ENCODE measurements at regions not wholly inside any gene's neighbourhood (a gene's known extent, or its start where the extent isn't known, plus 50 kb on each side); places are given as distances from the start of the nearest gene placed in this dataset.

- H3K36me3 ChIP-seq (ENCODE audit: control insufficient read depth in 2 of 2, insufficient read depth in 2 of 2, low read length in 1 of 2) = no peaks in the 10 kb centered on the region
- SMC1A ChIA-PET (ENCODE audit: uncharacterized antibody, unreplicated experiment) = no interaction called here
- no peak overlapping the region for H3K4me3 ChIP-seq
- BruUV-seq (replicated peaks) = no TSS peak
- H2AFZ ChIP-seq (ENCODE audit: control insufficient read depth, low read depth, low read length) = no peak overlapping the region
- ATAC-seq = no peak
- H3K27me3 ChIP-seq (replicated peaks in 1 of 2; ENCODE audit: control insufficient read depth in 2 of 2, insufficient read depth in 2 of 2, low read length in 1 of 2) = no peaks in the 10 kb centered on the region; a peak in 1 of 4 replicates
- POLR2A ChIA-PET = no interaction called here
- no peaks in the 10 kb centered on the region for H4K20me1 ChIP-seq (ENCODE audit: control insufficient read depth, insufficient read depth)
- no peak for FAIRE-seq
- 65% methylated on average over 9 of the region's 9 CpGs for WGBS (ENCODE audit: insufficient coverage, insufficient replicate concordance, low lambda C conversion rate, missing lambda C conversion rate)
- H3K4me1 ChIP-seq (ENCODE audit: control insufficient read depth, insufficient read depth, low read length) = no peaks in the 10 kb centered on the region
- intact Hi-C loops (cut with micrococcal nuclease; ENCODE audit: unreplicated experiment) (no loop called here), in situ Hi-C loops (cut with MboI) (no loop called here)
- H3K9ac ChIP-seq (ENCODE audit: control insufficient read depth, insufficient read depth, low read length) = no peak overlapping the region
- no peak for DNase-seq (ENCODE audit: low read depth, low spot score)
- H3K4me2 ChIP-seq (ENCODE audit: control insufficient read depth, insufficient read depth) = no peak overlapping the region
- no peak overlapping the region for H3K27ac ChIP-seq (ENCODE audit: control insufficient read depth, insufficient read depth)
- H3K79me2 ChIP-seq (ENCODE audit: control insufficient read depth, insufficient read depth, low read length) = no peaks in the 10 kb centered on the region
- CTCF ChIA-PET = no interaction called here
- H3K9me3 ChIP-seq (replicated peaks; ENCODE audit: control insufficient read depth, insufficient read depth, low read length) = no peaks in the 10 kb centered on the region
- RAD21 ChIA-PET (ENCODE audit: unreplicated experiment) = no interaction called here
- TF ChIP-seq RBBP5 (conservative IDR thresholded peaks at IDR 0.05) (no peak), IRF5 (IDR thresholded peaks at IDR 0.05; ENCODE audit: borderline replicate concordance) (no peak), RAD21 (IDR thresholded peaks at IDR 0.05; ENCODE audit: insufficient read depth, low read depth, low read length) (no peak), SP1 (IDR thresholded peaks at IDR 0.05; ENCODE audit: low read depth, low read length) (no peak), RFX5 (IDR thresholded peaks at IDR 0.05; ENCODE audit: low read depth, low read length) (no peak), RELA (IDR thresholded peaks at IDR 0.05; ENCODE audit: borderline replicate concordance, partially characterized antibody) (no peak)
Measured at GRCh38 chr2:522776-523175, 154.4 kb downstream of the TMEM18 start.

- no peaks in the 10 kb centered on the region for H3K4me1 ChIP-seq (ENCODE audit: control insufficient read depth, insufficient read depth, low read length)
- ATAC-seq (no peak), DNase-seq (ENCODE audit: low read depth, low spot score) (no peak), FAIRE-seq (no peak)
- no peak overlapping the region for H3K9ac ChIP-seq (ENCODE audit: control insufficient read depth, insufficient read depth, low read length)
- H3K36me3 ChIP-seq (ENCODE audit: control insufficient read depth in 2 of 2, insufficient read depth in 2 of 2, low read length in 1 of 2) = no peaks in the 10 kb centered on the region
- no peaks in the 10 kb centered on the region for H3K79me2 ChIP-seq (ENCODE audit: control insufficient read depth, insufficient read depth, low read length)
- RAD21 ChIA-PET (ENCODE audit: unreplicated experiment) = no interaction called here
- SMC1A ChIA-PET (ENCODE audit: uncharacterized antibody, unreplicated experiment) = no interaction called here
- CTCF ChIA-PET = interaction anchor here (0.6 kb wide), 1 partner anchor 167 kb away, joined by 4 read pairs; no protein-coding TSS in a partner anchor
- POLR2A ChIA-PET = no interaction called here
- H3K27ac ChIP-seq (ENCODE audit: control insufficient read depth, insufficient read depth) = no peak overlapping the region
- no peak overlapping the region for H3K4me3 ChIP-seq
- intact Hi-C loops (cut with micrococcal nuclease; ENCODE audit: unreplicated experiment) (no loop called here), in situ Hi-C loops (cut with MboI) (no loop called here)
- TF ChIP-seq JUND (IDR thresholded peaks at IDR 0.05; ENCODE audit: low read depth, low read length) (no peak), WRNIP1 (IDR thresholded peaks at IDR 0.05; ENCODE audit: borderline replicate concordance, low read depth, low read length) (no peak), RFX5 (IDR thresholded peaks at IDR 0.05; ENCODE audit: low read depth, low read length) (no peak), BHLHE40 (IDR thresholded peaks at IDR 0.05; ENCODE audit: borderline replicate concordance in 1 of 2, low read depth in 2 of 2, low read length in 1 of 2) (no peak), STAT1 (conservative IDR thresholded peaks at IDR 0.05) (no peak), STAT3 (IDR thresholded peaks at IDR 0.05; ENCODE audit: low read depth, low read length) (no peak), ZNF217 (IDR thresholded peaks at IDR 0.05) (no peak), NFXL1 (IDR thresholded peaks at IDR 0.05; ENCODE audit: borderline replicate concordance) (no peak), ZNF622 (IDR thresholded peaks at IDR 0.05) (no peak), TCF12 (IDR thresholded peaks at IDR 0.05; ENCODE audit: low read depth, low read length) (no peak)
- H3K27me3 ChIP-seq (replicated peaks in 1 of 2; ENCODE audit: control insufficient read depth in 2 of 2, insufficient read depth in 2 of 2, low read length in 1 of 2) = no peaks in the 10 kb centered on the region; a peak in 1 of 4 replicates
- 76% methylated on average over 29 of the region's 31 CpGs for WGBS (ENCODE audit: insufficient coverage, insufficient replicate concordance, low lambda C conversion rate, missing lambda C conversion rate)
- H3K4me2 ChIP-seq (ENCODE audit: control insufficient read depth, insufficient read depth) = no peak overlapping the region
- H4K20me1 ChIP-seq (ENCODE audit: control insufficient read depth, insufficient read depth) = no peaks in the 10 kb centered on the region
- no peaks in the 10 kb centered on the region for H3K9me3 ChIP-seq (replicated peaks; ENCODE audit: control insufficient read depth, insufficient read depth, low read length)
- BruUV-seq (replicated peaks) = no TSS peak
- no peak overlapping the region for H2AFZ ChIP-seq (ENCODE audit: control insufficient read depth, low read depth, low read length)
Measured at GRCh38 chr2:521853-522530, 155.2 kb downstream of the TMEM18 start.

All from GM12878 (cell line).